ENCODE measurements at regions not wholly inside any gene's neighbourhood (a gene's known extent, or its start where the extent isn't known, plus 50 kb on each side); places are given as distances from the start of the nearest gene placed in this dataset.

DNA sequence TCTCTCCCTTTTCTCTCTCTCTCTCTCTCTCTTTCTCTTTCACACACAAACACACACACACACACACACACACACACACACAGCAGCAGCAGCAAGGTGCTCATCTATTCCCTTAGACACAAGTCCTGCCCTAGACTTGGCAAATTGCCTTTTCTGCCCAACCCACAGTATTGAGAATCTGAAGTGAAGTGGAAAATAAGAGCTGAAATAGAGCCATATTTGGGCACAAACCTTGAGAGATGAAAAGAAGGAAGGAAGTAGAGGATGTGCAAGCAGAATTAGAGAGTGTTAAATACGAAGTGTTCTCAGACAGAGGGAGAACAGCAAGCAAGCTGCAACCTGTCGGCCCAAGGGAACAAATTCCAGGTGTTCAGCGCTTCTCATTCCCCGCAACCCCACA, 557.5 kb upstream of the NOX3 start:
- TF ChIP-seq, protein P1, sequence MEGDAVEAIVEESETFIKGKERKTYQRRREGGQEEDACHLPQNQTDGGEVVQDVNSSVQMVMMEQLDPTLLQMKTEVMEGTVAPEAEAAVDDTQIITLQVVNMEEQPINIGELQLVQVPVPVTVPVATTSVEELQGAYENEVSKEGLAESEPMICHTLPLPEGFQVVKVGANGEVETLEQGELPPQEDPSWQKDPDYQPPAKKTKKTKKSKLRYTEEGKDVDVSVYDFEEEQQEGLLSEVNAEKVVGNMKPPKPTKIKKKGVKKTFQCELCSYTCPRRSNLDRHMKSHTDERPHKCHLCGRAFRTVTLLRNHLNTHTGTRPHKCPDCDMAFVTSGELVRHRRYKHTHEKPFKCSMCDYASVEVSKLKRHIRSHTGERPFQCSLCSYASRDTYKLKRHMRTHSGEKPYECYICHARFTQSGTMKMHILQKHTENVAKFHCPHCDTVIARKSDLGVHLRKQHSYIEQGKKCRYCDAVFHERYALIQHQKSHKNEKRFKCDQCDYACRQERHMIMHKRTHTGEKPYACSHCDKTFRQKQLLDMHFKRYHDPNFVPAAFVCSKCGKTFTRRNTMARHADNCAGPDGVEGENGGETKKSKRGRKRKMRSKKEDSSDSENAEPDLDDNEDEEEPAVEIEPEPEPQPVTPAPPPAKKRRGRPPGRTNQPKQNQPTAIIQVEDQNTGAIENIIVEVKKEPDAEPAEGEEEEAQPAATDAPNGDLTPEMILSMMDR (IDR thresholded peaks at IDR 0.05; ENCODE audit: insufficient read depth, low read depth, low read length, missing control alignments), result no peak
- no peak for DNase-seq (ENCODE audit: low read depth)
- no peak overlapping the region for H3K4me3 ChIP-seq (ENCODE audit: low read depth, low read length)

DNA sequence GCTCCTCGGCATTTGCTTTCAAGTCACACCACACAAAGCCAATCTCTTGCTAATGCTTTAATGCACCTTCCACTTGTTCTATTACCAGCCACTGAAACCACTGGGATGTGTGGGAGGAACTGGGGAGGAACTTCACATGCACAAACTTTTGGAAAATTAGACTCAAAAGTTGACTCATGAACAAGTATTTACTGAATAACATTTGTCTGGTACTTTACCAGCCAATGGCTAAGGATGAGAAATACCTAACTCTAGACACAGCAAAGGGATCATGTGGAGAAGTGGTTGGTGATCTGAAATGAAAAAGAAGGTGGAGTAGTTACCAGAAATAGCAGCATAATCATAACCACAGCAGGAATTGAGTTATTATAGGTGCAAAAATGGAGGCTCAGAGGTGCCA, 554.0 kb upstream of the NOX3 start:
- no peak overlapping the region for H3K4me3 ChIP-seq (ENCODE audit: low read depth, low read length)
- no peak for DNase-seq (ENCODE audit: low read depth)
- TF ChIP-seq, protein P1 (IDR thresholded peaks at IDR 0.05; ENCODE audit: insufficient read depth, low read depth, low read length, missing control alignments), result no peak

DNA sequence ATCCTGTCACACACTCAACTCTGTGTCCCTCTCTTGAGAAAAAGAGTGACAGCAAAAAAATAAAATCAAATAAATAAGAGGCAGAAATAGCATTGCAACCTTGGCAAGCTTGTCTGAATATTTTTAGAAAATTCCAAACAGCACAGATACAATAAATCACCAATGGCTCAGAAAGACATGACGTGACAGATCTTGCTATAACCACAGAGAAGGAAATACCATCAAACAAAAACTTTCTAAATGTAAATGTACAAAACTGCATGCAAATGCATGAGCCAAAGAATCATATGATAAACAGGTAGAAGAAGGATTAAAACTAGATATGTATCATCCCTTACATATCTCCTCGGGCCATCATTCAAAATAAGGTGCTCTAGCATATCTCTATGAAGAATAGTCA, 549.2 kb upstream of the NOX3 start:
- H3K4me3 ChIP-seq (ENCODE audit: low read depth, low read length), result no peak overlapping the region
- DNase-seq (ENCODE audit: low read depth), result no peak
- TF ChIP-seq, protein P1 (IDR thresholded peaks at IDR 0.05; ENCODE audit: insufficient read depth, low read depth, low read length, missing control alignments), result no peak

DNA sequence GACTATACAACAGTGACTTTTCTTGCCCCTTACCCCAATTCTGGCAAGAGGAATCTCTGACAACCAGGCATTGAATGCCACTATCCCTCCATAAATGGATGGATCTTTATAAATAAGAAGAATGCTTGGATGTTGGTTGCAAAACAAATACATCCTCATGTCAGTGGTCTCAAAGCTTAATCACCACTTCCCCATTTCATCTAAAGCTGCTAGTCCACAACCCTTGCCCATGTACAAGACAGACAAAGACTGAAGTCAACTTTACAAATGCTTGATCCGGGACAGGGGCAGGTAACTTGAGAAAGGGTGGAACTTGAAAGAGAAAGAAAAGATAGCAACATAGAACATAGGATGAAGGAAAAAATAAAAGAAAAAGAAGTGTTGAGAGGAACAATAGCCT, 540.5 kb upstream of the NOX3 start:
- no peak overlapping the region for H3K4me3 ChIP-seq (ENCODE audit: low read depth, low read length)
- TF ChIP-seq, protein P1 (IDR thresholded peaks at IDR 0.05; ENCODE audit: insufficient read depth, low read depth, low read length, missing control alignments), result no peak
- DNase-seq (ENCODE audit: low read depth), result no peak

DNA sequence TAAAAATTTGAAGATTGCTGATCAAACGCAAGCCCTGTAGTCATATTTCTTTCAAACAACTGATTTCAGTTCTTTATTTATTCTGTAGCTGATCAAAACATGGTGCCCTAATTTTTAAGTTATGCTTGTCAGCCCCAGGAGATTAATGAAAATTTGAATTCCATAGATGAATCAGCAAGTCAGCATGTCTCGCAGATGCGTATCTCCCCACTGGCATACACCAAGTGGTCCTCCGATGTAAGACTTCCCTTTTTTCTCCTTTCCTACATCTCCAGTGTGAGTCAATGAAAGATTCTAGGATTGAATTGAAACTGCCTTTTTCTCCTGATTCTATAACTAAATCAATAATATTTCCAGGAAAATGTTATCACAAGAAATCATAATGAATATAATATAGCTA, 539.6 kb upstream of the NOX3 start:
- no peak overlapping the region for H3K4me3 ChIP-seq (ENCODE audit: low read depth, low read length)
- DNase-seq (ENCODE audit: low read depth), result no peak
- TF ChIP-seq, protein P1 (IDR thresholded peaks at IDR 0.05; ENCODE audit: insufficient read depth, low read depth, low read length, missing control alignments), result no peak

DNA sequence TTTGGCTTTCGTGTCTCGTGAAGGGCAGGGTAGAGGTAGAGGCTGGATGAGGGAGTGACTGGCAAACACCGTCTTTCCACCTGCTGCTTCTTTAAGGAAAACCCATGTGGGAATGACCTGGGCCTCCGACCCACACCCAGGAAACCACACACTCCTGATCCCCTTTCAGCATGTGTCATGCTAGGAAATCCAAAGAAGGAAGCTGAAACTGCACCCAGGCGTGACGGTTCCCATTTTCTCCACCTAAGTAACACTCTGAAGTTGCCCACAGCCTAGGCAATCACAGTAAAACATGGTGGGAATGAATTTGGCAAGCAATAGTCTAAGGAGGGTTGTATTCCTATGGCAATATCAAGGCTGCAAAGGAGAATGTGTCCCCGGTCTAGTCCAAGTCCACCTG, 538.4 kb upstream of the NOX3 start:
- DNase-seq (ENCODE audit: low read depth), result no peak
- no peak overlapping the region for H3K4me3 ChIP-seq (ENCODE audit: low read depth, low read length)
- TF ChIP-seq, protein P1 (IDR thresholded peaks at IDR 0.05; ENCODE audit: insufficient read depth, low read depth, low read length, missing control alignments), result no peak

DNA sequence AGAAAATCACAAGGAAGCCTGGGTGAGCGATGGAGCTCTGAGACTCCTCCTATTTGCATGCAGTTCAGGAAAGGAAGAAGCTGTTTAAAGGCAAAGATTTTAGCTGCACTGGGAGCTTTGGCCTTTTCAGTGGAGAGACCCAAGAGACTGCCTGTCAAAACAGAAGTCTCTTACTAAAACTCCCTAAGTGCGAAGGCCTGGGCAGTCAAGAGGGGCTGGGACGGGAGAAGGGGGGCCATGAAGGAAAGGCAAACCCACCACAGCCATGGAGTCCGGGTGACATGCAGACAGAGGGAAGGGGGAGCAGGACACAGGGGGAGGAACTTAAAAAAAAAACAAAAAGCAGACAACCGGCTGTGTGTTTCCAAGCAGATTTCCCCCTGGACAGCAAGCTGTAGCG, 537.6 kb upstream of the NOX3 start:
- H3K4me3 ChIP-seq (ENCODE audit: low read depth, low read length), result no peak overlapping the region
- TF ChIP-seq, protein P1 (IDR thresholded peaks at IDR 0.05; ENCODE audit: insufficient read depth, low read depth, low read length, missing control alignments), result no peak
- DNase-seq (ENCODE audit: low read depth), result no peak
